ENCODE measurements at regions not wholly inside any gene's neighbourhood (a gene's known extent, or its start where the extent isn't known, plus 50 kb on each side); places are given as distances from the start of the nearest gene placed in this dataset.
"Not testable (repeated sequence)": the region's sequence is repeated elsewhere in the genome, so short reads cannot be mapped to it uniquely, and the experiment has no call there.

GRCh38 chr4:155591738-155592143, 74.9 kb upstream of the GUCY1A1 start:
- no peak for DNase-seq

GRCh38 chr4:155590796-155591585, 75.7 kb upstream of the GUCY1A1 start:
- no peak for DNase-seq

DNA sequence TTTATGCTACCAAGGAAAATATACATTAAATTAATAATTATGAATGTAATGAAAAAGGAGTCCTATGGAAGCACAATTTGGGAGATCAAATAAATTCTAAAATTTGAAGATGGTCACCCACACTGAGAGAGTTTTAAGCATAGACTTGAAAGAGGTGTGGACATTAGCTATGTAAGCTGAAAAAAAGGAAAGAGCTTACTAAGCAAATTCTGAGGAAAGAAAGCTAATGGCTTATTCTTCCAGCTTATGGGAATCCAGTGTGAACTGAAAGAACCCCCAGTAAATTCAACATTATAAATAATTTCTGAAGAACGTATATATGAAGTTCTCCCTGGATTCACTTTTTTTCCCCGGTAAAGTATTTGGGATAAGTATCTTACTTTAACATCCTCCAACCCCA, 78.2 kb upstream of the GUCY1A1 start:
- DNase-seq: no peak

DNA sequence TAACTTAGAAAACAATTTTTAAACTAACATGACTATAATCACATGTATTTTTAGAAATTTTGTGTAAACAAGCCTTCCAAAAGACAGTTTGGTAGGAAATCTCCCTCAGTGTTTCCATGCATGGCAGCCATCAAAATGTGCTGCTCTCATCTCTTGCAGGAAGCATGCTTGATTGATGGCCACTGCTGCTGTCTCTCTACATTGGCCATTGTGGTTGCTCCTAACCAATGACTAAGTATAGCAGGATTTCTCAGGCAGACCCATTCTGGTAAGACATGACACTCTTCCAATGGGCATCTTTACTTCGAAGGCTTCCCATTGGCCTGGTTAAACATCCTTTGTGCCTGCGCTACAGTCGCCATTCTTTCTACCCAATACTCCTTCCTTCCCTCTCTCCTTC, 78.9 kb upstream of the GUCY1A1 start:
- no peak for DNase-seq

DNA sequence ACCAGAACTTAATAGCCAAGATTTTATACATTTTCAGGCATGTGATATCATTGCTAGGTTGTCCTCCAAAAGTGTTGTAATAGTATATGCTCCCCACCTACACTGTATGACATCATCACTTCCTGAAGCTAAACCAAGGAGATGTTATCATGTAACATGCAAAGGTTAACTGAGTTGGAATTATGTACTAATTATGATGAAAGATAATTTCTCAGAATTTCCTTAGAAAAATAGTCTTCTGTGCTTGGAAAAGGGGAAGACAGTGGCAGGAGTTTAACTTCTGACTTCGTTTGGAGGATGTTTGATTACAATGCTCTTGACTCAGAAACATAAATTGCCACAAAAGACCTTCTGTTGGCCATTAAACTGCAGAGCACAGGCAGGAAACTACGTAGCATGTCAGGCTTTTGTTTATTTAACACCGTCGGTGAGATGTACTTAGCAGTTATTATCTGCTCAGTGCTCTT, 83.6 kb upstream of the GUCY1A1 start:
- no peak for DNase-seq

DNA sequence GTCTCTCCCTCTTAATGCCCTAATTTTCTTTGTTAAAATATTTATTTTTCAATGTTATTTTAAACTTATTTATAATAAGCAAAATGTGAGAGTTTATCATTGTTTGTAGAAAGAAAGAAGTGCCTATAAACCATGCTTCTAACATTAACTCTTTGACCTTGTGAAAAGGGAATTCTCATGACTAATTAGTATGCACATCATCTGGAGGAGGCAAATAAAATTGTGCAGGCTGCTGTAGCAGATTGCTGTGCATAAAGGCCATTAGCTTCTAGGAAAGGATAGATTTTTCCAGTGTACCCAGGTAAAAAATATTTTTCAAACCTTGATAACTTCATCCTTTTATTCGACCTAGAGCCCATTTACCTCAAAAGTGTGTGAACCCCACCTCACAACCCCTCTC, 84.6 kb upstream of the GUCY1A1 start:
- no peak for DNase-seq

- DNase-seq: no peak
These were observed 87.8 kb upstream of the GUCY1A1 start for GRCh38 chr4:155578726-155579370.

DNA sequence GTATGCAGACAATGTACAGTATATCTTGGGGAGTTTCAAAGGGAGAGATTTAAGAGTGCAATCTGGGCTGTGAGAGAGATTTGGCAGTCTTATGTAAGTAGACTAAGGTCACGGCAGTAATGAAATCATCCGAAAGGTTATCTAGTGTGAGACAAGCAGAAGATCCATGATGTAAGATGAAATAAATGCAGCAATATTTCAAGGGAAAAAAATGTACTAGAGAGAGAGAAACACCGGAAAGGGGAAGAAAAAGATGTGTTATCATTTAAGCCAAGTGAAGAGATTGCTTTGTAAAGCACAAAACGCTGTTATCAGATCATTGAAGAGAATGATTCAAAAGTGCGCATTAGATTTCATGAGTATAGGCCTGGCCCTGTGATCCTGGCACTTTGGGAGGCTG, 88.4 kb upstream of the GUCY1A1 start:
- DNase-seq: no peak

DNA sequence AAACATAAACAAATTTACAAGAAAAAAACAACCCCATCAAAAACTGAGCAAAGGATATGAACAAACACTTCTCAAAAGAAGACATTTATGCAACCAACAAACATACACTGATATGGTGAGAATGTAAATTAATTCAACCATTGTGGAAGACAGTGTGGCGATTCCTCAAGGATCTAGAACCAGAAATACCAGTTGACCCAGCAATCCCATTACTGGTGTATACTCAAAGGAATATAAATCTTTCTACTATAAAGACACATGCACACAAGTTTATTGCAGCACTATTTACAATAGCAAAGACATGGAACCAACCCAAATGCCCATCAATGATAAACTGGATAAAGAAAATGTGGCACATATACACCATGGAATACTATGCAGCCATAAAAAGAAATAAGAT, 92.3 kb upstream of the GUCY1A1 start:
- not testable (repeated sequence) for DNase-seq

- DNase-seq: no peak
These were observed 93.5 kb upstream of the GUCY1A1 start for GRCh38 chr4:155573126-155573525.

GRCh38 chr4:155572106-155572703, 94.4 kb upstream of the GUCY1A1 start:
- DNase-seq: no peak

- no peak for DNase-seq
These were observed 95.3 kb upstream of the GUCY1A1 start for GRCh38 chr4:155571184-155571944.

GRCh38 chr4:155570661-155571060, 96.0 kb upstream of the GUCY1A1 start:
- no peak for DNase-seq

DNA sequence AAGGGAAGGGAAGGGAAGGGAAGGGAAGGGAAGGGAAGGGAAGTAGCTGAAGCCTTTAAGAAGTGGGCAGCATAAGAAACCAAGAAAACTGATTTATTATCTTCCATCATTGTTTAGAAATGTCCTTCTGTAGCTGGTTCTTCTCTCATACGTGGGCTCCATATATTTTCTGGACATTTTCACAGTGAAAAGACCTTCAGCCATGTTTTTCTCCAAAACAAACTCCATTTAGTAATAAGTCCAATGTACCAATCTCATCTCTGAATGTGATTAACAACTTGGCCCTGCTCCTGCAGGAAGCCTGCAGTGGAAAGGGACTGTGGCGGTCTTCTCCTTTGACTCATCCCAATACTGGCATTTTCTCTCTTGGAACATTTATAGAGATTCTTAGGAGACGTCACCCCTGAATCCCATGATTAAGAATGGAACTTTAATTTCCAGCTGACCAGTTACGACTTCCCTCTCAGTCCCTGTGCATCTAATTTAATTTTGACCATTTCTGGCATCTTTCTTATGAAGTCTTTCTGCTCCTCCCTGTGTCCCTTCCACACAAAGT, 96.6 kb upstream of the GUCY1A1 start:
- DNase-seq: no peak

DNA sequence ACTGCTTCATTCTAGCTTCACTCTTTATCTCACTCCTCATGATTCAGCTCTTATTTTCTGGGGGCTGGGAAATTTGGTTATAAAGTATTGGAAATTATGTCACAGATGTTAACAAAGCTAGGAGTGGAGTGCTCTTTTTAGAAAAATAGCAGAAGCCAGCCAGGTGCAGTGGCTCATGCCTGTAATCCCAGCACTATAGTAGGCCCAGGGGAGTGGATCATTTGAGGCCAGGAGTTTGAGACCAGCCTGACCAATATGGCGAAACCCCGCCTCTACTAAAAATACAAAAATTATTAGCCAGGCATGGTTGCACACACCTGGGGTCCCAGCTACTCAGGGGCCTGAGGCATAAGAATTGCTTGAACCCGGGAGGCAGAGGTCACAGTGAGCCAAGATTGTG, 97.2 kb upstream of the GUCY1A1 start:
- no peak for DNase-seq

GRCh38 chr4:155568641-155569220, 97.9 kb upstream of the GUCY1A1 start:
- DNase-seq: no peak

GRCh38 chr4:155566354-155566753, 100.3 kb upstream of the GUCY1A1 start:
- DNase-seq: no peak

GRCh38 chr4:155565776-155566175, 100.9 kb upstream of the GUCY1A1 start:
- no peak for DNase-seq

DNA sequence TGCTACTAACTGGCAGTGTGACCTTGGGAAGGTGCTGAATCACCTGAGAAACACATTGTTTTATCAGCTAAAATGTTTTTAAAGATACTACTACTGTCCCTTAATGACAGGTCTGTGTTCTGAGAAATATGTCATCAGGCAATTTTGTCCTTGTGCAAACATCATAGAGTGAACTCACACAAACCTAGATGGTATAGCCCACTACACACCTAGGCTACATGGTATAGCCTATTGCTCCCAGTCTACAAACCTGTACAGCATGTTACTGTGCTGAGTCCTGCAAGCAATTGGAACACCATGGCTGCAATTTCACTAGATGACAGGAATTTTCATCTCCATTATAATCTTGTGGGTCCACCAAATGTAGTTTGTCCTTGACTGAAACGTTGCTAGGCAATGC, 101.3 kb upstream of the GUCY1A1 start:
- no peak for DNase-seq

DNA sequence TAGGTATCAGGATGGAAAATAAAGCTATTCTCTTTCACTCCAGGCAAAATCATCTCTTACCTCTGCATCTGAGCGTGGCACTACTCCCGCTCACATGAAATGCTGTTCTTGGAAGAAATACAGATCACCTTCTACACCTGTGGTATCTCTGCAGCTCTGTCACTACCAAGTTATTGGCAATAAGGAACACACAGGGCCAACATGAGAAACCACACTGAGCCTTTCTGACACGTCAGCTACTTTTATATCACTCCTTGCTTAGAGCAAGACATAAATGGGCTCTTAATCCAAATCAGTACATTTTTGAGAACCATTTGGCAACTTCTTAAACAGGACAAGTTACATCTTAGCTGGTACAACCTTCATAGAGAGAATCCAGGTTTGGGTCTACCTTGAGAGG, 101.8 kb upstream of the GUCY1A1 start:
- DNase-seq: no peak

- no peak for DNase-seq
These were observed 102.6 kb upstream of the GUCY1A1 start for GRCh38 chr4:155564086-155564485.

DNA sequence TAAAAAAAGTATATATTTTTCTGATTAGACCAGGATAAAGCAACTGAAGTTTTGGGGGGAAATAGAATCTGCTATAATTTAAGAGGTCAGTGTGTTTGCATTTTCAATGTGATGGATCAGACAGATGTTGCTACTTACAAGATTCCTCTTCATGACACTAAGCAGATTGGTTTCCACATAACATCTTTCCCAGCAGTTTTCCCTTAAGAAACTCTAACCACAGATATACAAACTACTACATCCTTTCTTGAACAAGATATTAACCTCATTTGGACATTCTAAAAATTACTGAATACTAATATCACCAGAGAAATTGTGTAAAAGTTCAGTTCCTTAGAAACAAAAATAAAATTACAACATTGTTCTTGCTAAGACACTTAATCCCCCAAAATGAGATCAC, 106.7 kb upstream of the GUCY1A1 start:
- DNase-seq: no peak

DNA sequence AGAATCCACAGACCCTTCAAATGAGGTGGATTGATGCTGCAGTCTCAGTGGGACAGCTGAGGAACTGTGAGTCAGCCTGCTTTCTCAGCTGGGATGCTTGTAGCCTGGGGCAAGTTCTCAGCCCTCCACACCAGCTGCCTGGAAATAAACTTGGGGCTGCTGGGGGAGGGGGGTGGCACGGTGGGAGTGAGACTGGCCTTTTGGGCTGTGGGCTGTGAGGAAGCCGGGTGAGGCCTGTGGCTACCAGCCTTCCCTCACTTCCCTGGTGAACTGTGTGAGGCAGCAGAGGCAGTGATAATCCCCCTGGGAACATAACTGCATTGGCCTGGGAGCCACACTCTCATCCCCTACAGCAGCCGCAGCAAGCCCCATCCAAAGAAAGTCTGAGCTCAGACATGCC, 114.5 kb upstream of the GUCY1A1 start:
- DNase-seq: no peak

All from effector CD4-positive, alpha-beta T cell (primary cell).